ENCODE measurements at regions not wholly inside any gene's neighbourhood (a gene's known extent, or its start where the extent isn't known, plus 50 kb on each side); places are given as distances from the start of the nearest gene placed in this dataset.
A peak's percentile ranks its signal among the peaks of the same experiment; 100 is the strongest.

DNA sequence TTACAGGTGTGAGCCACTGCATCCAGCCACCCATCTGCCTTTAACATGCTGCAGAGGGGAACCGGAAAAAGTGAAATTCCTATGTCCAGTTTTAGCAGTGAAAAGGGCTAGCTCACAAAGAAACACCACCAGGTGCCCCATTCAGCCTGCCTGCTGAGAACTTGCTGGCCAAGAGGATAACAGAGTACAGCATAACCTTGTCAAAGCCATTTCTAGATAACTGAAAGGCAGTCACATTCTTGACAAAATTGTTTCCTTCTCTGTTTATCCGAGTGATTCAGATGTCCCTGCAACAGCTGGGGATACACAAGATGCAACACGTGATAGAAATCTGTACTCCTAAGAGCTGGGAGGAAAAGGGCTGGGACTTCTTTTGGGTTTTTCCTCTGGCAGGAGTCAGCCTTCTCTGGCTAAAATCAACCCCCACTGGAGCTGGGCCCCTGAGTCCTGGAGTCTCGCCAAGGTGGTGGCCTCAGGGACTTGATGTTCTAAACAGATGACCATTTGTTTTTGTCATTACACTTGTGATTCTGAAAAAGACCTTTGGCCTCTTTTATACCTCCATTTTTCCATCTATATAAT is 505.4 kb downstream of the BCL11A start:
- 19 to 24% methylated on average over 4 of the region's 4 CpGs for WGBS, 2 donors
- Histone ChIP-seq H3K9me3 (no peaks in the 10 kb centered on the region), H3K4me1 (peaks cover 0 to 18% (median 13%) of the 10 kb centered on the region in 9 donors), H3K27me3 (no peaks in the 10 kb centered on the region), H3K36me3 (no peaks in the 10 kb centered on the region), H3K4me3 (no peak overlapping the region), H3K27ac (peak overlapping the region in 7 of 10 donors; percentile 11 to 63 (median 34))
- ATAC-seq (peak; percentile 63 to 90 (median 80)), DNase-seq (peak; percentile 62 to 75)
- no peak for TF ChIP-seq CTCF (IDR thresholded peaks at IDR 0.05)
- intact Hi-C loops (cut with DNase I), result no loop called here

- peaks cover 0 to 18% (median 13%) of the 10 kb centered on the region in 9 donors for H3K4me1 ChIP-seq
- ATAC-seq, result no peak
- no peaks in the 10 kb centered on the region for H3K36me3 ChIP-seq
- no peak for DNase-seq
- no peak for TF ChIP-seq CTCF (IDR thresholded peaks at IDR 0.05)
- 95 to 98% methylated on average over 2 of the region's 2 CpGs for WGBS, 2 donors
- peak overlapping the region in 5 of 10 donors; percentile 11 to 63 (median 50) for H3K27ac ChIP-seq
- intact Hi-C loops (cut with DNase I), result no loop called here
- no peaks in the 10 kb centered on the region for H3K27me3 ChIP-seq
- no peak overlapping the region for H3K4me3 ChIP-seq
- no peaks in the 10 kb centered on the region for H3K9me3 ChIP-seq
Measured at GRCh38 chr2:60047347-60047746, 506.1 kb downstream of the BCL11A start.

DNA sequence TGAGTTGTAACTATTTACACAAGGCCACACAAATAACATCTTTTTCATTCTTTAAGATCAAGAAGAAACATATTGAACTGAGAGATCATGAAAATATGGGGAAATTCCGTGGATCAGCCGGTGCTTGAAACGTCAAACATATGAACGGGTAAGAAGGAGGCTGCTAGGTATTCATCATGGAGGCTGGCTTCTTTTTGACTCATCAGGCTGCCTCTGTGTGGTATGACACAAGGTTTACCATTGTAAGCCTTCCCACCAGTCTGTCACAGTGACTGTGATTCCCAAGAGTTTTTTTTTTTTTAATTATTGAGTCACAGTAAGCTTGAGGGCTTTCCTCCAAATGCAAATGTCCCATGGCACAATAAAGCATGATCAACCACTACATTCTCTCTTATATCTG is 506.9 kb downstream of the BCL11A start:
- peaks cover 0 to 18% (median 13%) of the 10 kb centered on the region in 9 donors for H3K4me1 ChIP-seq
- no peaks in the 10 kb centered on the region for H3K9me3 ChIP-seq
- no peaks in the 10 kb centered on the region for H3K36me3 ChIP-seq
- no peak for TF ChIP-seq CTCF (IDR thresholded peaks at IDR 0.05)
- H3K4me3 ChIP-seq, result no peak overlapping the region
- DNase-seq, result no peak
- intact Hi-C loops (cut with DNase I), result no loop called here
- H3K27me3 ChIP-seq, result no peaks in the 10 kb centered on the region
- ATAC-seq, result no peak
- H3K27ac ChIP-seq, result no peak overlapping the region
- WGBS, 2 donors, result 81 to 85% methylated on average over 4 of the region's 4 CpGs

GRCh38 chr2:60045456-60045855 is 508.0 kb downstream of the BCL11A start:
- intact Hi-C loops (cut with DNase I), result no loop called here

More at GRCh38 chr2:60045456-60045855, 508.0 kb downstream of the BCL11A start:
- H3K4me3 ChIP-seq, result no peak overlapping the region
- peaks cover 0 to 18% (median 13%) of the 10 kb centered on the region in 9 donors for H3K4me1 ChIP-seq
- H3K36me3 ChIP-seq, result no peaks in the 10 kb centered on the region
- no peak overlapping the region for H3K27ac ChIP-seq
- ATAC-seq (no peak), DNase-seq (no peak)
- no peaks in the 10 kb centered on the region for H3K9me3 ChIP-seq
- no peak for TF ChIP-seq CTCF (IDR thresholded peaks at IDR 0.05)
- WGBS, 2 donors, result 90 to 93% methylated on average over 1 of the region's 1 CpG
- no peaks in the 10 kb centered on the region for H3K27me3 ChIP-seq

All from heart right ventricle (tissue), 16 donors.